SK-N-DZ (cell line): ENCODE measurements at regions not wholly inside any gene's neighbourhood (a gene's known extent, or its start where the extent isn't known, plus 50 kb on each side); places are given as distances from the start of the nearest gene placed in this dataset.
"Not testable (repeated sequence)": the region's sequence is repeated elsewhere in the genome, so short reads cannot be mapped to it uniquely, and the experiment has no call there.

Experiments used
- DNase-seq: peaks from one replicate; pipeline ENCODE4 v3.0.0-alpha.2; 2015; ENCODE audit warnings: low spot score

GRCh38 chr7:57740126-57740525 lies 290.1 kb downstream of the ZNF716 start:
- not testable (repeated sequence) for DNase-seq

DNA sequence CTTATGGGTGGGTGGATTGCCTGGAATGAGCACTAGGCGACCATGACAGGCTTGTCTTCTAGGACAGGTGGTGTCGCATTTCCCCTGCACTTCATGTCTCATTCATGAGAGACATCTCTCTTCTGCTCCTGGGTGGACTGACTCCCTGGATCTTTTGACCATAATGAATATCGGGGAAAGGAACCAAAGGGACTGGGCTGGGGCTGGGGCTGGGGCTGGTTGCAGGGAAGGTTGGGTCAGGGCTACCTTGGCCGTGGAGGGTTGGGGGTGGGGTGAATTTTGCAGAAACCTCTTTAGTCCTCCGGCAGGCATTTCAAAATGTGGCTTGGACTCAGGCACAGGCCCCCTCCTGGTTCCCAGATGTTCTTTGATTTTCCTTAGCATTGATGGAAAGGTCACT lies 319.2 kb downstream of the ZNF716 start:
- no peak for DNase-seq

GRCh38 chr7:57769958-57770357 lies 320.0 kb downstream of the ZNF716 start:
- no peak for DNase-seq

DNA sequence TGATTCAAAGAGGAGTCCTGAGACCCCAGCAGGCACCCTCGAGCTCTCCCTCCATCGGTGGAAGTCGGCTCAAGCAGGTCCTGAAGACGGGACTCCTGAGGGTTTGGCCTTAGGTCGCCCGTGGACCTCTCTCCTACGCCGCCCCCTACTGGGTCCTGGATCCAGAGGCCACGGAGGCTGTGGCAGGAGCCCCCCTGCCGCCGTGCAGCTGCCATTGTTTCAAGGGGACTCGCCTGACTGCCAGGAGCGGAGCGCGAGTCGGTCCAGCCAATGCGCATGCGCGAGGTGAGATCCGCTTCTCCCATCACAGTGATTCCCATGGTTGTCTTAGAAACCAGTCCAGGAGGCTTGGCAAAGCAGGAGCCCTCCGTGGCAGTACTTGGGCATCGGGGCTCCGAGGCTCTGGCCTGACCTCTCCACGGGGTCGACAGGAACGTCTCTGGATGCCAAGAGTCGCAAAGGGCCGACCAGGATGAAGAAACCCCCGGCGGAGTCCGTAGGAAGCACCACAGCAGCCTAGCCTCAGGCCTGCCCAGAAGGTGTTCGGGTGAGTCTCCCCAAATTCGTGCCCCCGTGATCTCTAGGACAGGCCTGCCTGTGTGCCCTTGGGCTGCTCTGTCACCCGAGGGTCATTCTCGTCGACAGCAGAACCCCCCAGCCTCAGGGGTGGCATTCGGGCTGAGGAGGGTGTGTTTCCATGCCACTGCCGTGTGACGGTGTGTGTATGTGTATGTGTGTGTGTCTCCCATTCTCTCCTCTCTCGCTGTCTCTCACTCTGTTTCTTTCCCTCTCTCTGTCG lies 322.3 kb downstream of the ZNF716 start:
- no peak for DNase-seq

DNA sequence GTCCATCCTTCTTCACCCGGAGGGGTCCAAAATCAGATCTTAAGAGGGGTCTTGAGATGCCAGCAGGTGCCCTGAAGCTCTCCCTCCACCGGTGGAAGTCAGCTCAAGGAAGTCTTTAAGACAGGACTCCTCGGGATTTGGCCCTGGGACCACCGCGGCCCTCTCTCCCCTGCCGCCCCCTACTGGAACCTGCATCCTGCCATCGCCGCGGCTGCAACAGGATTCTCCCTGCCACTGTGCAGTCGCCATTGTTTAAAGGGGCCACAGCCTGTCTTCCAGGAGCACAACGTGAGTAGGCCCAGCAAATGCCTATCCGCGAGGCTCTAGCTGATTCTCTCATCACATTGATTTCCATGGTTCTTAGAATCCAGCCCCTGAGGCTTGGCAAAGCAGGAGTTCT lies 324.3 kb downstream of the ZNF716 start:
- DNase-seq: no peak

DNA sequence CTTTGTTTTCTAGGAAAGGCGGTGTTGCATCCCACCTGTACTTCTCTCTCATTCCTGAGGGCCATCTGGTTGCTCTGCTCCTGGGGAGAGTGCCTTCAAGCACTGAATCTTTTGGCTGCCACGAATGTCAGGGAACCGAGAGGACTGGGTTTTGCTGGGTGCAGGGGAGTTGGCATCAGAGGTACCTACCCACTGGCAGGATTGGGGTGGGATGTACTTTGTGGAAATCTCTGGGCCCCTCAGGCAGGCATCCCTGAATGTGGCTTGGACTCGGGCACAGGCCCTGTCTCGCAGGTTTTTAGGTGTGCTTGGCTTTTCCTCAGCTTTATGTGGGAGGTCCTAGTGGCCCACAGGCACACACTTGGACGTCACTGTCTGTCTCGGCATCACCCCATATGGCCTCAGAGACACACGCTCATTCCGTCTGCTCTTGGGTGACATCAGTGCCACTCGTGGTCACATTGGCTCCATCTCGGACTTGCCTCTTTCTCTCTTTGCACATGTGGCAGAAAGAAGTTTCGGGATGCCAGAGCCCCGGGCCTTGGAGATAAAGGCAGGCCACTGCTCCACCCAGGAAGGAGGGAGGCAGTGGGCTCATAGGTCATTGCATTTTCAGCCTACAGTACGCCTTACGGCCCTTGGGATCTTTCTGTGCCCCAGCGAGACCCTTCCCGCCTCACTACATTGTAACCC lies 325.6 kb downstream of the ZNF716 start:
- DNase-seq: no peak

DNA sequence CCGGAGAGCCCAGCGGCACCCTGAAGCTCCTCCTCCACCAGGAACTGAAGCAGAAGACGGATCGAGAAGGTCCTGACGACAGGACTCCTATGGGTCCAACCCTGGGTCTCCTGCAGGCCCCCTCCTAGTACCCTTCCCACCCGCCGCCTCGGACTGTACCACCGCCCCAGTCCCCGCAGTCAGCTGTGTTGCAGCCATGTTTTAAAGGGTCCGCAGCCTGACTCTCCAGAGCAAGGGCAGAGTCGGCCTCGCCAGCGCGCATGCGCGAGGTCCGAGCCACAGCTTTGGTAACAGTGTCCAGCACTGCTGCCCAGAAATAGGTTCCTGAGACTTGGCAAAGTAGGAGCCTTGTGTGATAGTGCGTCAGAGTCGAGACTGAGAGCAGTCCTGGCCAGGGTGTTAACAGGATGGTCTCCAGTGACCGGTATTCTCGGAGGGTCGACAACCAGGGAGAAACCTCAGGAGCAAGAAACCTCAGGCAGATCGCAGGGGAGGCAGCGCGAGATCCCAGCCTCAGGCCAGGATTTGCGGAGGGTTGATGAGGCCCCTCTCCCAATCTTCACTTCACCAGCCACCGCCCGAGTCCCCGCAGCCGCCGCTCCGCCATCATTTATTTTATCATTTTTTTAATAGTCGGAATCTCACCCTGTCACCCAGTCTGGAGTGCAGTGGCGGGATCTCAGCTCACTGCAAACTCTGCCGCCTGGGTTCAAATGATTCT lies 326.3 kb downstream of the ZNF716 start:
- DNase-seq: not testable (repeated sequence)

GRCh38 chr7:57789130-57789529 lies 339.2 kb downstream of the ZNF716 start:
- DNase-seq: no peak

DNA sequence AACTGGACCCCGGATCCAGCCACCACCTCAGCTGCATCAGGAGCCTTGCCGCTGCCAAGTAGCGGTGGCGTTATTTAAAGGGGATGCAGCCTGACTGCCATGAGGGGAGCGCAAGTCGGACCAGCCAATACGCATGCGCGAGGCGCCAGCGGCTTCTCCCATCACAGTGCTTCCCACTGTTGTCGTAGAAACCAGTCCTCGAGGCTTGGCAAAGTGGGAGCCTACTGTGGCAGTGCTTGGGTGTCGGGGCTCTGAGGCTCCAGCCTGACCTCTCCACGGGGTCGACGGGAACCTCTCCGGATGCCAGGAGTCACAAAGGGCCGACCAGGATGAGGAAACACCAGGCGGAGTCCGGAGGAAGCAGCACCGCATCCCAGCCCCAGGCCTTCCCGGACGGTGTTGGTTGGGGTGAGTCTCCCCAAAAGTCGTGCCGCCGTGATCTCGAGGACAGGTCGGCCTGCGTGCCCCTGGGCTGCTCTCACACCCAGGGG lies 369.6 kb downstream of the ZNF716 start:
- DNase-seq: no peak

DNA sequence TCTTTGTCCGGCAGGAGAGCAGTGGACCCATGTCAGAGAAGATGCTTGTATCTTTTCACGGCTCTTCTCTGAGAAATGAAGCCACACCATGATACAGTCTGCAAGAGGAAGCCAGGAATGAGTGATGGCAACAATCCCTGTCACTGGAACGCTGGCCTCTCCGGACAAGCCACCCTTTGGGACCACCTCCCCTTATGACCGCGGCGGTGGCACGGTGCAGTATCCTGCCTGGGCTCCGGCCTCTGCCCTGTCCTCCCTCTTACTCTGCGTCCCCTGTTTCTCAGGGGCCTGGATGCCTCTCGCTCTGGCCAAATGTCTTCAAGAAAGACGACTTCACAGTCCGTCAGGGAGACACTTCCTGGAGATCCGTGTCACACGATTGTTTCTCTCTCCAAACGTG lies 370.5 kb downstream of the ZNF716 start:
- no peak for DNase-seq

DNA sequence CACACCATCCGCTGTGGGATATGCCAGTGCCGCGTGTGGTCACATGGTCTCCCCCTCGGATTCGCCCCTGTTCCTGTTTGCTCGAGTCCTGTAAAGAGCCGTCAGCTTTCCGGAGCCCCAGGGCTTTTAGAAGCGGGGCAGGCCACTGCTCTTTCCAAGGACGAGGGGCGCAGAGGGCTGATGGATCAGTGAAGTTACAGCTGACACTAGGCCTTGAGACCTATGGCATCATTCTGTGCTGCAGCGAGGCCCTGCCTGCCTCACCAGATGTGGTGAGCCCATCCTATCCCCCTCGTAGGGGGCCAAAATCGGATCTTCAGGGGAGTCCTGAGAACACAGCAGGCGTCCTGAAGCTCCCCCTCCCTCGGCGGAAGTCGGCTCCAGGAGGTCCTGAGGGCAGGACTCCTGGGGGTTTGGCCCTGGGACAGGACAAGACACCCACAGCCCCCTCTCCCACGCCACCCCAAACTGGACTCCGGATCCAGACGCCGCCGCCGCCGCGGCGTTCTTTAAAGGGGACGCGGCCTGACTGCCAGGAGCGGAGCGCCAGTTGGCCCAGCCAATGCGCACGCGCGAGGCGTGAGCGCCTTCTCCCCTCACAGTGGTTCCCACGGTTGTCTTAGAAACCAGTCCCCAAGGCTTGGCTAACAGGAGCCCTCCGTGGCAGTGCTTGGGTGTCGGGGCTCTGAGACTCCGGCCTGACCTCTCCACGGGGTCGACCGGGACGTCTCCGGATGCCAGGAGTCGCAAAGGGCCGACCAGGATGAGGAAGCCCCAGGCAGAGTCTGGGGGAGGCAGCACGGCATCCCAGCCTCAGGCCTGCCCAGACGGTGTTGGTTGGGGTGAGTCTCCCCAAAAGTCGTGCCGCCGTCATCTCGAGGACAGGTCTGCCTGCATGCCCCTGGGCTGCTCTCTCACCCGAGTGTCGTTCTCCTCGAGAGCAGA lies 371.7 kb downstream of the ZNF716 start:
- no peak for DNase-seq

- not testable (repeated sequence) for DNase-seq
These were observed 376.6 kb downstream of the ZNF716 start for GRCh38 chr7:57826548-57826947.

DNA sequence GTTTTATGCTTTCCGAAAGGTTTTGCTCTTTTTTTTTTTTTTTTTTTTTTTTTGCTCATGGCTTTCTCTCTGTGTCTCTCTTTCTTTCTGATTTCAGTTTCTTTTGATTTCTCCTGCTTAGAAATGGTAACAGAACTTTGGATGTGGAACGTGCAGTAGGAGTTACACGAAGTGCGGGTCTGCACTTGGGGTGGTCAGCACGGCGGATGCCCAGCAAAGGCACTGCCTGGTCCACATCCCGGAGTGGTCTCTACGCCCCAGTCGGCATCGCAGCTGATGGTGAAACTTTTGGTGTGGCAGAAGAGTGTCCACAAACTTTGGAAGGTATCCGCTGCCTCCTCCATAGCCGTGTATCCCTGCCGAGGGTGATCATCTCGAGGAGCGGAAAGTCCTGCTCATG lies 385.2 kb downstream of the ZNF716 start:
- not testable (repeated sequence) for DNase-seq

- not testable (repeated sequence) for DNase-seq
These were observed 389.2 kb downstream of the ZNF716 start for GRCh38 chr7:57839152-57839551.

DNA sequence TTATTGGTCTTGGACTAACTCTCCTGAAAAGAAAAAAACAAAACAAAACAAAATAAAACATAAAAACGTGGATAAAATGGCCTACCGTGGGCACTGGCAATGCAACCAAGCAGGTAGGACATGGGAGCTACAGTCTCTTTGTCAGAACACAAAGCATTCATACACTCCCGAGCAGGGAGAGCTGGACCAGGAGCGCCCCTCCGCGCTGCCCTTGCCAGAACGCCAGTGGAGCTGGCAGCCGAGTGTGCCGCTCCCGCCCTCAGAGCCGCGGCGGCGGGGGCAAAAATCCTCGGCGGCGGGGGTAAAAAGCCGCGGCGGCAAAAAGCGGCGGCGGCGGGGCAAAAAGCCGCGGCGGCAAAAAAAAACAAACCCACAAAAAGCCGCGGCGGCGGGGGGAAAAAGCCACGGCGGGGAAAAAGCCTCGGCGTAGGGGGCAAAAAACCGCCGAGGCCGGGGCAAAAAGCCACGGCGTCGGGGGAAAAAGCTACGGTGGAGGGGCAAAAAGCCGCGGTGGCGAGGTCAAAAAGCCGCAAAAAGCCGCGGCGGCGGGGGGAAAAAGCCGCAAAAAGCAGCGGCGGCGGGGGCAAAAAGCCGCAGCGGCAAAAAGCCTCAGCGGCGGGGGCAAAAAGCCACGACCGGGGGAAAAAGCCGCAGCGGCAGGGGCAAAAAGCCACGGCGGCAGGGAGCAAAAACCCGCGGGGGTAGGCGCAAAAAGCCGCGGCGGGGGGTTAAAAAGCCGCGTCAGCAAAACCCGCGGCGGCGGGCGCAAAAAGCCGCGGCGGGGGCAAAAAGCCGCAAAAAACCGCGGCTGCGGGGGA lies 418.1 kb downstream of the ZNF716 start:
- DNase-seq: peak; percentile 16

DNA sequence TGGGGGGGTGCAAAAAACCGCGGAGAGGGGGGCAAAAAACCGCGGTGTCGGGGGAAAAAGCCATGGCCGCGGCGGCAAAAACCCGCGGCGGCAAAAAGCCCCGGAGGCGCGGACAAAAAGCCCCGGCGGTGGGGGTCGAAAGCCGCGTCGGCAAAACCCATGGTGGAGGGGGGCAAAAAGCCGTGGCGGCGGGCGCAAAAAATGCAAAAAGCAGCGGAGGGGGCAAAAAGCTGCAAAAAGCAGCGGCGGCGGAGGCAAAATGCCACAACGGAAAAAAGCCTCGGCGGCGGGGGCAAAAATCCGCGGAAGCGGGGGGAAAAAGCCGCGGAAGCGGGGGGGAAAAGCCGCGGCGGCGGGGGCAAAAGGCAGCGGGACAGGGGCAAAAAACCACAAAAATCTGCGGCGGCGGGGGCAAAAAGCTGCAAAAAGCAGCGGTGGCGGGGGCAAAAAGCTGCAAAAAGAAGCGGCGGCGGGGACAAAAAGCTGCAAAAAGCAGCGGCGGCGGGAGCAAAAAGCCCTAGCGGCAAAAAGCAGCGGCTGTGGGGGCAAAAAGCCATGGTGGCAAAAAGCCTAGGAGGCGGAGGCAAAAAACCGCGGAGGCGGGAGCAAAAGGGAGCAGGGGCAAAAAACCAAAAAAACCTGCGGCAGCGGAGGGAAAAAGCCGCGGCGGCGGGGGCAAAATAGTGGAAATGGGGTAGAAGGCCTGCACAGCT lies 418.9 kb downstream of the ZNF716 start:
- peak; percentile 5 for DNase-seq
